ENCODE measurements at regions not wholly inside any gene's neighbourhood (a gene's known extent, or its start where the extent isn't known, plus 50 kb on each side); places are given as distances from the start of the nearest gene placed in this dataset.

- TF ChIP-seq, protein P1, sequence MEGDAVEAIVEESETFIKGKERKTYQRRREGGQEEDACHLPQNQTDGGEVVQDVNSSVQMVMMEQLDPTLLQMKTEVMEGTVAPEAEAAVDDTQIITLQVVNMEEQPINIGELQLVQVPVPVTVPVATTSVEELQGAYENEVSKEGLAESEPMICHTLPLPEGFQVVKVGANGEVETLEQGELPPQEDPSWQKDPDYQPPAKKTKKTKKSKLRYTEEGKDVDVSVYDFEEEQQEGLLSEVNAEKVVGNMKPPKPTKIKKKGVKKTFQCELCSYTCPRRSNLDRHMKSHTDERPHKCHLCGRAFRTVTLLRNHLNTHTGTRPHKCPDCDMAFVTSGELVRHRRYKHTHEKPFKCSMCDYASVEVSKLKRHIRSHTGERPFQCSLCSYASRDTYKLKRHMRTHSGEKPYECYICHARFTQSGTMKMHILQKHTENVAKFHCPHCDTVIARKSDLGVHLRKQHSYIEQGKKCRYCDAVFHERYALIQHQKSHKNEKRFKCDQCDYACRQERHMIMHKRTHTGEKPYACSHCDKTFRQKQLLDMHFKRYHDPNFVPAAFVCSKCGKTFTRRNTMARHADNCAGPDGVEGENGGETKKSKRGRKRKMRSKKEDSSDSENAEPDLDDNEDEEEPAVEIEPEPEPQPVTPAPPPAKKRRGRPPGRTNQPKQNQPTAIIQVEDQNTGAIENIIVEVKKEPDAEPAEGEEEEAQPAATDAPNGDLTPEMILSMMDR (conservative IDR thresholded peaks at IDR 0.05 in 1 of 2, IDR thresholded peaks at IDR 0.05 in 1 of 2; ENCODE audit: extremely low read depth in 1 of 2, insufficient read depth in 1 of 2, low read depth in 1 of 2, low read length in 2 of 2) = no peak
- TF ChIP-seq EZH2 (IDR thresholded peaks at IDR 0.05; ENCODE audit: borderline replicate concordance, low read length) = no peak
These were observed 482.9 kb upstream of the KIF2A start for GRCh38 chr5:61823065-61823464.
